KG1 (cell line): ENCODE measurements at regions not wholly inside any gene's neighbourhood (a gene's known extent, or its start where the extent isn't known, plus 50 kb on each side); places are given as distances from the start of the nearest gene placed in this dataset.
"Not testable (repeated sequence)": the region's sequence is repeated elsewhere in the genome, so short reads cannot be mapped to it uniquely, and the experiment has no call there.

ENCODE experiments used
- DNase-seq: peaks from one replicate; lab custom pipeline; 2025; lab: John Stamatoyannopoulos, UW

DNA sequence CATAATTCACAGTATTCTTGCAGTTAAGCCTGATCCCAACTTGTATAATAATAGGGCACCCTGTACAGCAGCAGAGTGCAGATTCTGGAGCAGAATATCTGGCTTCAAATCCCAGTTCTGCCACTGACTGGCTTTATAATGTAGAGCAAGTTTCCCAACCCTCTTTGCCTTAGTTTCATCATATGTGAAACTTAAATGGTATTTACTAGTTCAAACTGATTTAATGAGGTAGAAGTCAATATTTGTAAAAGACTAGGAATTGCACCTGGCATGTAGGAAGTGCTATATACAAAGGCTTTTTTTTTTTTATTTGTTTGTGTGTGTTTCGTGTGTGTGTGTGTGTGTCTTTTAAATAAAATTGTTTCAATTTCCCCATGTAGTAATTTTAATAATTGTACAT, 125.9 kb downstream of the CCER1 start:
- DNase-seq = no peak

DNA sequence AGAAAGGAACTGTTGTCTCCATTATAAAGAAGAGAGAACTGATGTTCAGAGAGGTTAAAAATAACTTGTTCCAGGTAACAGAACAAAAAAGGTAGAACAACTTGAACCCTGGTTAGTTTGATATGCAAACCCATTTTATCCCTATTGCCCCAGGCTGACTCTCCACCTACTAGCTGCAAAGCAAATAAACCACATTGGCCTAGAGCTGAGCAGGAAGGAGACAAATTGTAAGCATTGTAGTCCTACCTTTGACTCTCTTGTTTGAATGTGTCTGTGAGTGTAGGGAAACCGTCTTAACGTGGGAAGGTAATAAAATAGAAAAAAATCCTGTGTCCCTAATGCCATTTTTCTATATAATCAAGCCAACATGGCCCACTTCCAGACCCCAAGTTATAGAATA, 126.4 kb downstream of the CCER1 start:
- no peak for DNase-seq

DNA sequence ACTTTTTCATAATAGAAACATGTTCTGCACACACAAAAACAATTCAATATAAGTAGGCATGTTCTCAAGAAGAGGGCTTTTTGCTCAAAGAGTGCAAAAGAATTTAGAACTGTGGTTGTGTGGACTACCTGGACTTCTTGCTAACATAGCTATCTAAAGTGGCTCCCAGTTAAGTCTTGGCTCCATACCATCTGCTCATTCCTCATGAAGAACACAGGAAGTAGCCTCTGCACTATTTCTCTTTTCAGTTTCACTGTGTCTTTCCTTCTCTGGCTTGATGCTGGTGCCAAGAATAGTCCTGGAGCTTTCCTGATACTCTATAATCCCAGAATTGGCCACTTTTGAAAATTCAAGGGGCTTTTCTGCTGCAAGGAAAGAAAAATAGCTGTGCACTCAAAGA, 127.4 kb downstream of the CCER1 start:
- no peak for DNase-seq

DNA sequence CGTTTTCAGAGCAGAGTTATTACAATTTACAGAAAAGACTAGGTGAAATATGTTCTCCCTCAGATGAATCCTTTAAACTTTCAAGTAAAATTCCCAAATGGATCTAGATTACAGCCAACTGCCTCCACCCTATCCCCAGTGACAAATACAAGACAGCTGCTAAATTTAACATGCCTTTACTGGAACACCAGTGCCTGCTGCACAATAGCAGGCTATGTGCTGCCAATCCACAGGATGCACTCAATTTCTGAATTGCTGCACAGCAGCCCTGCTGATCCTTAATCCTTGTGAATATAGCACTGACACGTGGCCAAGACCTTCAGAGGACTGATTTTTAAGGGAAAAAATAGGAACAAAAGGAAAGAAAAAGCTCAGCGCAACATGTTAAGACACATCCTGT, 128.9 kb downstream of the CCER1 start:
- no peak for DNase-seq

DNA sequence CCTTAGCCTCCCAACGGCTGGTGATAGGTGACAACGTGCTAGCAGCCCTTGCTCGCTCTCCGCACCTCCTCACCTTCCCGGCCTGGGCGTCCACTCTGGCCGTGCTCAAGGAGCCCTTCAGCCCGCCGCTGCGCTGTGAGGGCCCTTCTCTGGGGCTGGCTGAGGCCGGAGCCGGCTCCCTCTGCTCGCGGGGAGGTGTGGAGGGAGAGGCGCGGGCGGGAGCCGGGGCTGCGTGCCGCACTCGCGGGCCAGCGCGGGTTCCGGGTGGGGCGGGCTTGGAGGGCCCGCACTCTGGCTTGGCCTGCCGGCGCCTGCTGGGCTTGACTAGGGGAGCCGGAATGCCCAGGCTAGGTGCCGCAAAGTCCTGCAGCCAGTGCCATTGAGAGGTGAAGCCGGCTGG, 131.1 kb downstream of the CCER1 start:
- DNase-seq = no peak

DNA sequence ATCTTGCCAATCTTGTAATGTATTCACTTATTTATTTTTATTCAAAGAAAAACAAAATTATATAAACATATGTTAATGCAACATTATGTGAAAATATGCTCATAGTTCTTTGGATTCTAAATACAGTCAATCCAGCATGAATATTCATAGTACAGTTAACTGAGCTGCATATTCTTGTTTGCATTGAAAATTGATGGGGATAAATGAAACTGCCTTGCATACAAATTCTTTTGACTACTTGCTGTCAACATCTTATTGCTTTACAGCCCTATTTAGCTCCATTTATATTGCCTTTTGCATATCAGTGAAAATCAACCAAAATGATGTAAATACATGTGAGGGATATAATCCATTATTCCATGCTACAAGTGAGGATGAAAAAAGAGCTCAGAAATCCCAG, 135.3 kb downstream of the CCER1 start:
- DNase-seq = no peak

DNA sequence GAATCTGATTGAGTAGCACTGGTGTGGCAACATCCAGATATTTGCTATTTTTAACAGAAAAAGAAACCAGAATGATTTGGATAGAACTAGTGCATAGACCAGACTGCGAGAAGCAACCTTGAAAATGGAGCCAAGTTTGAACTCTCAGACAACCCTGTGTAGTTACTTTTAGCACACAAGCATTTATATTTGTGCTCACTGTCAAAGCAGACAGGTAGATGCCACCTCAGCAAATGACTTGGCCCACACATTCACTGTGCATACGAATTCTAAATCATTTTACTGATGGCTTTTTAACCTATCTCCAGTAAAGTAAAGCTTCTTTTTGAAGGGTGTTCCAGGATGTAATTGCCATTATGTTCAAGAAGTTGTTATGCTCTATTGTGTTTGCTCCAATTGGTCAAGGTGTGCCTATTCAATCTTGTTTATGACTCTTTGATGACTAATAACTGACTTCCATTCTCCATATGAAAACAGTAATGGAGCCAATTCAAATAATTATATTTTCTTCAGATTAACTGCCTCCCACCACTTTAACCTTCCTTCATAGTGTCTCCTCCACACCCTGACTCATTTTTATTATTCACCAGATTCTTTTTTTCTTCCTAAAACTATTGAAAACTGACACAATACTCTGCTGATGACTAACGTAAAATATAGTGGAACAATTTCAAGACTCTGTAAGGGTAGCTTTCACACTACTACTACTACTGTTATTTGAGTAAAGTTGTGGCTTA, 138.5 kb downstream of the CCER1 start:
- no peak for DNase-seq

DNA sequence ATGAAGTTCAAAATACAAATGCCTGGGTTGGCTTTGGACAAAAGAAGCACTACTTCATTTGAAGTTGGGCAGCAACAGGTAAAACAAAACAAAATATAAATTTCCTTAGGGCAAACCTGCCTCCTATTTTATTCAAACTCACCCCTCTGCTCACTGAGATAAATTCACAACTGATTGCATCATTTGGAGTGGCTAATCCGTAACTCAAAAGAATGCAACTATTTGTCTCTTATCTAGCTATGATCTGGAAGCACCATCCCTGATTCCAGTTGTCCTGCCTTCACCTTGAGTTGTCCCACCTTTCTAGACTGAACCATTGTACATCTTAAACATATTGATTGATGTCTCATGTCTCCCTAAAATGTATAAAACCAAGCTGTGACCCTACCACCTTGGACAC, 145.0 kb downstream of the CCER1 start:
- DNase-seq = no peak

DNA sequence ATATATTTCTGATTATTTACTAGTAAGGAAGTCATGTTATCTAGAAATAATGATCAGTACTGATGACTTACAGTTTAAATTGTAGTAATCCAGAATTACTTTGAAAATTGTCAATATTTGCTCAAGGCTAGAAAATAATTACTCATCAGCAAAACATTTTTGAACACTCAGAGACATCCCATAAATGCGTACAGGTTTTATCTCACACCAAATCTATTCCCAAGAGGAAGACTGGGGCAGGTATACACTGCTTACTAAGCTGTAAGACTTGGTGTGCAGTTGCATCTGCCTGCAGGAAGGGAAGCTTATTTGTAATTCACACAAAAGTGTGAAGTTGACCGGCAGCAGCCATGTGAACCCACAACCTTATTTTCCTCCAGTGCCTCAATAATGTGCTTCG, 146.4 kb downstream of the CCER1 start:
- no peak for DNase-seq

DNA sequence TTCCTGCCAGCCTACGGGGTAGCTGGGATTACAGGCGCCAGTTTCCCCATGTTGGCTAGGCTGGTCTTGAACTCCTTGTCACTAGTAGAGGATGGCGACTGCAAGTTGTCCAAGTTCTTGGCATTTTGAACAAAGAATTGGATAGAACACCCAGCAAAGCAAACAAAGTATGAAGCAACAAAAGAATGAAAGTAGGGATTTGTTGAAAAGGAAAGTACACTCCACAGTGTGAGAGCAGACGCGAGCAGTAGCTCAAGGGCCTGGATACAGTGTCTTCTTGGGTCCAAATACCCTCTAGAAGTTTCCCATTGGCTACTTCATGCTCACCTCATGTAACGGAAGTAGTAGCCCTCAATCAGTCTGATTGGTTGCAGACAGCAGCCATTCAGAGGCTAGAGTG, 152.2 kb downstream of the CCER1 start:
- DNase-seq = no peak

DNA sequence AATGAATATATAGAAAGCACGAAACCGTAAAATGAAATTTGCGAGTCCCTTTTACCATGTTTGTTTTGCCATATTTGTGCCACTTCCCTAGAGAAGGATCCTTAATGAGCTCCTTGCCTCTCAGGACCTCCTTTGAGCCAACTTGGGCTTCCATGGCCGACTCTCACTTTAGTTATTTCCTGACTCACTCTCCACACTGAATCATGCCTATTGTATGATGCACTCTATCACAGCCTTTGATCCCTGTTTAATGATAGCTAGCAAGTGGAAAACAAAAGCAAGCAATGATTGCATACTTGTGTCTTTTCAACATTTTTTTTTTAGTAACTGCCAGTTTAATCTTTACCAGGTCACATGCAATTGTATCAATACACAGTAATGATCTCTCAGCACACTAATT, 153.2 kb downstream of the CCER1 start:
- DNase-seq = no peak

DNA sequence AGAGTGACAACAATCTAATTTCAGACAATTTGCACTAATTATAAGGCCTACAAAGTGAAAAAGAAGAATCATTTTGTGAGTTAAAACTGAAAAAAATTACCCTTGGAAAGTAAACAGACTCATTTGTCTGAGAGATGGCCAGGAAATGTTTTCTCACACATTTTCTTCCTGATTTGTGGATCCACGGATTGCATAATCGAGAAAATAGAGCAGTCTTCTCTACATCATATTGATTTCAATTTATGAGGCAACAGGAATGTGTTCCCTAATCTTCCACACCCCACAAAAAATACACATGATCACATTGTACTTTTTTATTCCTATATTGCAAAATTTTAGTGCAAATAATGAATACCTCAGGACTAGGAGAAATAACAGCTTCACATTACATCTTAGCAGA, 160.8 kb downstream of the CCER1 start:
- DNase-seq = no peak

DNA sequence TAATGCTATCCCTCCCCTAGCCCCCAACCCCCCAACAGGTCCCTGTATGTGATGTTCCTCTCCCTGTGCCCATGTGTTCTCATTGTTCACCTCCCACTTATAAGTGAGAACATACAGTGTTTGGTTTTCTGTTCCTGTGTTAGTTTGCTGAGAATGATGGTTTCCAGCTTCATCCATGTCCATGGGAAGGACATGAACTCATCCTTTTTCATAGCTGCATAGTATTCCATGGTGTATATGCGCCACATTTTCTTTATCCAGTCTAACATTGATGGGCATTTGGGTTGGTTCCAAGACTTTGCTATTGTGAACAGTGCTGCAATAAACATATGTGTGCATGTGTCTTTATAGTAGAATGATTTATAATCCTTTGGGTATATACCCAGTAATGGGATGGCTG, 162.3 kb downstream of the CCER1 start:
- not testable (repeated sequence) for DNase-seq

DNA sequence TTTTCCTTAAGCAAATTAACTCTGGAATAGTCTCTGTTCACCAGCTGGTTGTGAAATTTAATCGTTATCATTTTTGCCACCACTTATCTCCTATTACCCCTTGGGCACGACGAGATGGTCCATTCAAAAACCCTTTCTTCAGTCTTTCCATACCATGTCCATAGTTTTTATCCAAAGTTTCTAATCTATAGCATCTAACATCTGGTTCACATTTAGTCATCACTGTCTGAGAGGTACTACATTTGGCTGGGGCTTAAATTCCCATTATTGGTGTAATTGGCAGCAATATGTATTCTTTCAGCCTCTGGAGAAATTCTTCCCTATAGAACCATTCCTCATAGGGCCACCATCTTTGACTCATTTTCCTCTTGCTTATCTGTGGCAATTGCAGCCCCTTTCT, 163.5 kb downstream of the CCER1 start:
- no peak for DNase-seq

DNA sequence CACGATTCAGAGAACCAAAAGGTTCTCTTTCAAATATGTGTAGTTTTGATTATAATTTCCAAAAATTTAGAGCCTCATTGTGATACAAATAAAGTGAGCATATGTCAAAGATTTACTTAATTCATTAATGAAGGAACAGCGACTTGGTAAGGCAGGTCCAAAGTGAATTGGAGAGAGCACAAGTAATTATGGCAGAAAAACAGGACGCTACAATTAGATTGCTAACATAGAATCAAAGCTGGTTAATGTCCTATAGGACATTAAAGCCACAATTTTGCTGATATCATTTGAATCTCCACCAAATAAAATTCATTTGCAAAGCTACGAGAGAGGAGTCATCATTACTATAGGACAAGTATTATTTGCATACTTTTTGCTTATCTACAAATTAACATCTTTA, 164.2 kb downstream of the CCER1 start:
- no peak for DNase-seq

DNA sequence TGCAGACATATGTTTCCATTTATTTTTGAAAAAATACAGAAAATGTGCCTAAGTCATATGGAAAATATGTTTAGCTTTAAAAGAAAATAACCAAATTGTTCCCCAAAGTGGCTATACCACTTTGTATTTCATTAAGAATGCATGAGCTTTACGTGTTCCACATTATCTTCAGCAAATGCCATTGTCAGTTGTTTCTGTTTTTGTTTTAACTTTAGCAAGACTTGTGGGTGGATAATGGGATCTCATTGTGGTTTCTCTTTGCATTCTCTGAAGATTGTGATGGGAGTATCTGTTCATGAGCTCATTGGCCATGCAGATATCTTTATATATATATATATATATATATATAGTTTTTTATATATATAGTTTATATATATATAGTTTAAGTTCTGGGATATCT, 181.5 kb downstream of the CCER1 start:
- no peak for DNase-seq

DNA sequence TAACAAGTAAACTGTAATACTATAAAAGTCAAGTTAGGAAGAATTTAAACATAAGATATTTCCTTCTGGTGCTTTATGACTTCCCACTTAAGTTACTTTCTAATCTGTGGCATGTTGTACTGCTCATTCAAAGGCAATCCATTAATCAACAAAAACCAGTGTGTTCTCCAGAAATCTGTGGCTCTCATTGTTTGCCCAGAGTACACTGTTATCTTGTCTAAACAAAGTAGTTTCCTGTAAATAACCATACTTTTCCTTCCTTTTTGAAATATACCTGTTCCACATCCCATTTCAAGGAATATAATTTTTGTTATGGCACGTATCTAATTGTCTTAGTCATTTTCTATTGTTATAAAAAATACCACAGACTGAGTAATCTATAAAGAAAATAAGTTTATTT, 184.1 kb downstream of the CCER1 start:
- no peak for DNase-seq

DNA sequence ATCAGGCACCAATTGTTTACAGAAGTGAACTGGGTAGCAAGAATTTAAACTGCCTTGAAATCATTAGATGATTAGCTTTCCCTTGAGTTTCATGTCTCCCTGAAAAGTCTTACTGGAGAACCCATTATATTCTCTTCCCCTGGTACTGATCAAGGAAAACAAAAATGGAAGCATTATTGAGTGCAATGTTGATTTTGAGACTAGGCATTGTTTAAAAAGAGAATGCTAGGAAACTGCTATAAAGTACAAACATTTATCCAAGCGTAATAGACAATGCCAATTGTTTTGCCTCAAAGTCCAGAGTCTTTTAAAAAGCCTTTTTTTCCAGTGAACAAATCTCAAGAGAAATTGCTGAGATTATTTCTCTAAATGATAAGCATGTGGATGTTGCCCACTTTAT, 197.0 kb downstream of the CCER1 start:
- DNase-seq = no peak

DNA sequence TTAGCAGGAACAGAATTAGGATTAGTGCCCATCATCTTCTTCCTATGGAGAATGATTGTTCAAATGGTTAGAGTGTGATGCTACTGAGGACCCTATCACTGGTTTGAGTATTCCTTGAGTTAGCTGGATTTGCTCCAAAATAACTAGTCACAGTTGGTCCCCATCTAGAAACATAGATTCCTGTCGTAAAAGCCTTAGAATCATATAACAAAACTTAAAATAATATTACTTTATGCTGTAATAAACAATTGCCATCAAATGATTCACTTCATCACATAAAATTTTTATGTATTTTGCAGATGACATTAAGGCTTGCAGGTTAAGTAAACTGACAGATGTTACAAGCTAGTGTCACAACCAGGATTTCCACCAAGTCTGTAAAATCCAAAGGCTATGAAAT, 209.8 kb downstream of the CCER1 start:
- DNase-seq = no peak

DNA sequence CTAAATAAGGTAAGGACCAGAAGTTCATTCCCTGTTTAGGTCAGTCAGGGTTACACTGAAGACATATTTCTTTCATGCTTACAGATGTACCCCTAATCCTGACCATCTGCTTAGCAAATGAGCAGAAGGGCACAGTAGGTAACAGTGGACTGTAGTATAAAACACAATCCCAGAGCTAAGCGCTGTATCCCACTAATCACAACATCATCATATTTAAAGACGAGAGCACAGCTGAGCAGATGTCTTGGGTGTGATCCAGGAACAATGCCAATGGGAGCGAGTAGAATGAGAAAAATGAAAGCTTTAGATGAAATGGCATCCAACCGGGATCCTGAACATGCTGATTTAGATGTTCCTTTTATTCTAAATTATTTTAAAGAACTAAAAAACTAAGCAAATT, 213.4 kb downstream of the CCER1 start:
- DNase-seq = no peak

DNA sequence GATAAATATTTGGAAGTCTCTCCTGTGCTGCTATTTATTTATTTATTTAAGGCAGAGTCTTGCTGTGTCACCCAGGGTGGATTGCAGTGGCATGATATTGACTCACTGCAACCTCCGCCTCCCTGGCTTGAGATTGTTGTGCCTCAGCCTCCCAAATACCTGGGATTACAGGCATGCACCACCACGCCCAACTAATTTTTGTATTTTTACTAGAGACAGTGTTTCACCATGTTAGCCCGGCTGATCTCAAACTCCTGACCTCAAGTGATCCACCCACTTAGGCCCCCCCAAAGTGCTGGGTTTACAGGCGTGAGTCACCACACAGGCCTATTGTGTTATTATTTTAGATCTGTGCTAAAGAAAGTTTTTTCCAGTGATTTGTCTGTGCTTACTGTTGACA, 225.2 kb downstream of the CCER1 start:
- DNase-seq = no peak

DNA sequence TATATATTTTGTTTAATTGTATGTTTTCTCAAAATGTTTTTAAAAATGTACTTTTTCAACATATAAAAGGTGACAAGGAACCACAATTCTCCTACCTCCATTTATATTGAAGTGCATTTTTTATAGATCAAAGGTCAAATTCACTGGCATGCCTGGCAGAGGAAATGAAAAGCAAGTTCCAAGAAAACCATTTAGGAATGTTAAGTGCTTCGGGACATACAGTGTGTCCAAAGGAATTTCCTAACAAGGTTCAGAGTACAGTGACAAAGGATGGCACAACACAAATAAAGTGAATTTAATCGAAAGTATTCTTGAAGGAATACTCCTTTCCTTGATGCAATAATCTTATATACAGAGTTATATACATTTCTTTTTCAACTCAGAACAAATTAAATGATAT, 242.3 kb downstream of the CCER1 start:
- DNase-seq = no peak

DNA sequence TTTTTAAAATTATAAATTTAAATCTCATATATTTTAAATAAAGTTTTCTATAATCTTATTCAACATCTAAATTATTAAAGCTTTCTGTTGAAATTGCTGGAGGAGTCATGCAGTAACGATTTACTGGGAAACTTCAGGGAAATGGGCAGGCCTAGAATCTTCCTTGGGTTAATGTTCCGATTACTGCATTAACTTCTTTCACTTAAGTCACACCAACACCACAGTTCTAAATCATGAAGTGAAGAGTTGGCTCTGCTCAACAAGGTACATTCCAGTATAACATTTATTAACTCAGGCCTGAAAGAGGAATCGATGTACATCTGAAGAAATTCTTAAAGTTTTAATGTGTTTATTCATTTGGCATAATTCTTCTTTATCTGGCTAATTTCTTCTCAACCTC, 244.3 kb downstream of the CCER1 start:
- DNase-seq = no peak

DNA sequence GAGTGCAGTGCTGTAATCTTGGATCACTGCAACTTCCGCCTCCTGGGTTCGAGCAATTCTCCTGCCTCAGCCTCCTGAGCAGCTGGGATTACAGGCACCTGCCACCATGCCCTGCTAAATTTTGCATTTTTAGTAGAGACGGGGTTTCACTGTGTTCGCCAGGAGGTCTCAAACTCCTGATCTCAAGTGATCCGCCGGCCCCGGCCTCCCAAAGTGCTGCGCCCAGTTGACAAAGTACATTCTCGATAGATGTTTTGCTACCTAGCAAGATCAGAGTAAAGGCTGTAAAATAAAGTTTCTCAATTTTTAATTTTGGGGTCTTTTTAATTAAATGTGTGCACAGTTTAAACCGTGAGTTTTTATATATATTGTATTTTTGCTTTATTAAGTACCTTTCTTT, 248.9 kb downstream of the CCER1 start:
- no peak for DNase-seq

DNA sequence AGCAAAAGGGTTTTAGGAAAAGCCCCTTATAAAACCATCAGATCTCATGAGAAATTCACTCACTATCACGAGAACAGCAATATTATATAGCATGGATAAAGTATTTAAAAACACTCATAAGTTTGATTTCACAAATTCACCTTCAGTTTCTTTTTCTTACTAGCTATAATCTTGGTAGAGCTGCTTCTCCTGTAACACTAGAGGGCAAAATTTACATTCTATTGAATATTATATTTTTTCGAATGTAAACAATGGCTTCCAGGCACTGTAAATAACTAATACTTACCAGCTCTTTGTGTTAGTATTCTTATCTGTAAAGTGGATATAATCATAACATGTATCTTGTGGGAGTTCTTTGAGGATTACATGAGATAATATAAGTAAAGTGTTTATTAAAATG, 259.6 kb downstream of the CCER1 start:
- DNase-seq = no peak
